ENCODE measurements at regions not wholly inside any gene's neighbourhood (a gene's known extent, or its start where the extent isn't known, plus 50 kb on each side); places are given as distances from the start of the nearest gene placed in this dataset.
"Not testable (repeated sequence)": the region's sequence is repeated elsewhere in the genome, so short reads cannot be mapped to it uniquely, and the experiment has no call there.

- no peak for DNase-seq
Observed at GRCh38 chr5:124538931-124539330, 207.5 kb downstream of the ZNF608 start.

- DNase-seq, result no peak
Observed at GRCh38 chr5:124538191-124538590, 208.2 kb downstream of the ZNF608 start.

DNA sequence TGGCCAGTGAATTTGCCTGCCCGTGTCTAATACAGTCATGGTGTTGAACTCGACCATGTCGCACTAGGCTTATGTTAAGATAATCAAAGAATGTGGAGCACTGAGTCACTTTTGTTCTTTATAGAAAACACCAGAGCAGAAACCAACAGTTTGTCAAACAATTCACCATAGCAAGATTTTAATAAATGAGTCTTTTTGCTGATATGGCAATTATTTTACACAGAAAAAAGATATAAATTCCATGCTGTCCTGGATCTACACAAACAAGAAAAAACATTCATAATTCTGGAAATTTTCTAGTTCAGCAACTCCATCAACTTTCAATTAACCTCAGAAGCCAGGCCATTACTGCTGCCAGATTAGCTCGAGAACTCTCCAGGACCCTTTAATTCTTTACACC is 208.9 kb downstream of the ZNF608 start:
- no peak for DNase-seq

DNA sequence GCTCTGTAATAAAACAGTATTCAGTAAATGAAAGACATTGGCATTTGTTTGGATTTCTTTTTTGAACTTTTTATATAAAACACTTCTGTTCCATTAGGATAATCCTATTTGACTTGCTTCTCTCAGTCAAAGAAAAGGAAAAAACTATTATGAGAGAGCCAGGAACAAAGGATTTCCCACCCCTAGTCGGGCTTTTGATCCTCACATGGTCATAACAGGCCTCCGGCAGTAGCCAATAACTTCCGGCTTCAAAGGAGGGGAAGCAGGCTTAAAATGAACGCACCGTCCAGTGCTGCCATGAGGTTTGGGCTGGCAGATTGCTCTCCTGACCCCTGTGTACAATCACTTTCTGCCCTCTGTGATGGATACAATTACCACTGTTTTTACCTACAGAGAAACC is 209.3 kb downstream of the ZNF608 start:
- DNase-seq, result no peak

- DNase-seq, result no peak
Observed at GRCh38 chr5:124536333-124536732, 210.1 kb downstream of the ZNF608 start.

DNA sequence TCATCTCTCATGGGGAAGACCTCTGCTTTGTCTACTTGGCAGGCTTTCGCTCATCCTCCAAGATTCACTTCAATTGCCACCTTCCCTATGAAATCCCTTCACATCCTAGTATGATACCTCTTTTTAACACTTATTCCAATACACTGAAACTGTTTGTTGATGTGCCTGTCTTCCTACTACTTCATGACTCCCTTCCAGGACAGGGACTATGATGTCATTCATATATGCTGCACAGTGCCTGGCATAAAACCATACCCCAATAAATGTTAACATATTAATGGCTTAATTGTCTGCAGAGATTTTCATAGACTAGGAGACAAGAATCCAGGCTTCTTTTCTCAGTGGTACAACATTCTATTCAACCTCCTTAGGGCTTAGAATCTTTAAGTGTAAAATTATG is 215.5 kb downstream of the ZNF608 start:
- DNase-seq, result no peak

GRCh38 chr5:124528838-124529237 is 217.6 kb downstream of the ZNF608 start:
- no peak for DNase-seq

DNA sequence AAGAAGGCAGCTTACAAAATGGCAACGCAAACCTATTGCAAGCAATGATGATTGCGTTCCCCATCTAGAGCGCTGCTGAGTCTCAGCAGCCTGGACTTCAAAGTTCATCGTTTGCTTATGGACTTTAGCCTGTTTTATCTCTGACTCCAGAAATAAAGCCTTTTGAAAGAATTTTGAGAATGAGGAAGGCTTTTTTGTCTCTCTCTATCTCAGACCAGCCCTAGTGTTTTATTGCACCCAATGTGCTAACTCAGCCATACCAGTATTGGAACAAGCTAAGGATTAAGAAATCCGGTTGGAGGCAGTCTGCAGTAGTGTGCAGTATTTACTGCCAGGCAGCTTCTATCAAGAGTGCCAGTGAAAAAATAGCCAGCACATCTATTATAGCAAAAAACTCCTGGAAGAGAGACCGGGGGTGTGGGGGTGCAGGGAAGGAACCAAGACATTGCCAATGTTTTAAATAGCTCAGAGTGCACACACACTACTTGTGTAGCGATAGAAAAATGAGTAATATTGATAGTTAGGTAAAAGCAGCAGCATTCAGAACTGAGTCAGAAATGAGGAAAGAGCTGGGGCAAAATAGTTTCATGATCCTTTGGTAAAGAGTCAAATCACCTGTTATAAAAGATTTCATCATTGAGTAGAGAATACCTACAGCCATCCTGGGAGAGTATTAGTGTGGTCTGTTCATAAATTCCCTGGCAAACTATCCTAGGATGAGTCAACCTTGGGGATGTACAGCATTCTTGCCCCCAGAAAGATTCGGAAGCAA is 219.0 kb downstream of the ZNF608 start:
- DNase-seq, result no peak

- not testable (repeated sequence) for DNase-seq
Observed at GRCh38 chr5:124526079-124526478, 220.4 kb downstream of the ZNF608 start.

DNA sequence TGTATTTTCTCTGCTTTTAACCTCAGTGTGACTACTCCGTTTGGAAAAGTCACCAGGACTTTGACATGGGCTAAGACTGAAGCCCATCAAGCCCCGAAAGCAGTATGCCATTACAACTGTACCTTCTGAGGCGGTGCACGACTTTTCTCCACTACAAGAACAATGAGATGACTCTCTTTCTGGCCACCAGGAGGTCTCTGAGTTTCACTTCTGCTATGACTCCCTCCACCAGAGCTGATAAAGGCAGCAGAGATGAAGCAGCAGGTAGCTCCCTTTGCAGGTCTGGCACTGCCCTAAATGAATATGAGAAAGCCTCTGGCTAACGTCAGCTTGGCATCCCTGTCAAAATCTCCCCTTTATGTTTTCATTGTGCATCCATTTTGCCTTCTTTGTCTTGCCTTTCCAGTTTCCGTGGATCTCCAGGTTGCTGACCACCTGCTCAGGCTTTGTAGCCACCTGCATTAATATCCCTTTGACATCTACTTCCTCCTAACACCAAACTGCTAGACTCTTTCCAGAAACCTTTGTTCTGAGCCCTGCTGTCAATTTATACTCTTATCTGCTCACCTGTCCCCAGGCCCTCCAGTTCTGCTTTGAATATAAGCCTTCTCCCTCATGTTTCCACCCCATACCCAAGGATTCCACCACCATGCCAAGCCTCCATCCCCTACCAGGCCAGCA is 221.7 kb downstream of the ZNF608 start:
- DNase-seq, result peak in 1 of 2 donors; percentile 36

GRCh38 chr5:124523897-124524296 is 222.5 kb downstream of the ZNF608 start:
- no peak for DNase-seq

DNA sequence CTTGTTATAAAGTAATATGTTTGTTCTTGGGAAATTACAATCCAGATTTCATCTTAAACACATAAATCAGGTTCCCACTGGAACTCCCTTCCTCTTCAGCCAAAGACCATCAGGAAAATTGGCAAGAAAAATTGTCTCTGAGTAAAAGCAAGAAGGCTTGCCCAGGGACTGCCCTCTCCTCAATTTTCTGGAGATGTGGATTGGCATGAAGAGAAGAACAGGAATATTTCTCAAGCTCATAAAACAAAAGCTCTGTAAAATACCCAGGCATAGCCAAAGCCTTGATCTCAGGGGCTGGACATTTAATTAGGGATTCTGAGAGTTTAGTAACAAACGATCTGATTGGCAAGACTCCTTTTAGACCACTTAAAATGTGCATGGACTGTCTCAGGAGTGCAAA is 223.4 kb downstream of the ZNF608 start:
- DNase-seq, result no peak

DNA sequence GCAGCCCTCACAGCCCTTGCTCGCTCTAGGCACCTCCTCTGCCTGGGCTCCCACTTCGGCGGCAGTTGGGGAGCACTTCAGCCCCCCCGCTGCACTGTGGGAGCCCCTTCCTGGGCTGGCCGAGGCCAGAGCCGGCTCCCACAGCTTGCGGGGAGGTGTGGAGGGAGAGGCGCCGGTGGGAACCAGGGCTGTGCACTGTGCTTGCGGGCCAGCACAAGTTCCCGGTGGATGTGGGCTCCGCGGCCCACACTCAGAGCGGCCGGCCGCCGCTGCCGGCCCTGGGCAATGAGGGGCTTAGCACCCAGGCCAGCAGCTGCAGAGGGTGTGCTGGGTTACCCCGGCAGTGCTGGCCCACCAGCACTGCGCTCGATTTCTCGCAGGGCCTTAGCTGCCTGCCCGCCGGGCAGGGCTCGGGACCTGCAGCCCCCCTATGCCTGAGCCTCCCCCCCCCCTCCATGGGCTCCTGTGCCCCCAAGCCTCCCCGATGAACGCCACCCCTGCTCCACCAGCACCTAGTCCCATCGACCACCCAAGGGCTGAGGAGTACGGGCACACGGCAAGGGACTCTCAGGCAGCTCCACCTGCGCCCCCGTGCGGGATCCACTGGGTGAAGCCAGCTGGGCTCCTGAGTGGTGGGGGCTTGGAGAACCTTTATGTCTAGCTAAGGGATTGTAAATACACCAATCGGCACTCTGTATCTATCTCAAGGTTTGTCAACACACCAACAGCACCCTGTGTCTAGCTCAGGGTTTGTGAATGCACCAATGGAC is 224.8 kb downstream of the ZNF608 start:
- no peak for DNase-seq

DNA sequence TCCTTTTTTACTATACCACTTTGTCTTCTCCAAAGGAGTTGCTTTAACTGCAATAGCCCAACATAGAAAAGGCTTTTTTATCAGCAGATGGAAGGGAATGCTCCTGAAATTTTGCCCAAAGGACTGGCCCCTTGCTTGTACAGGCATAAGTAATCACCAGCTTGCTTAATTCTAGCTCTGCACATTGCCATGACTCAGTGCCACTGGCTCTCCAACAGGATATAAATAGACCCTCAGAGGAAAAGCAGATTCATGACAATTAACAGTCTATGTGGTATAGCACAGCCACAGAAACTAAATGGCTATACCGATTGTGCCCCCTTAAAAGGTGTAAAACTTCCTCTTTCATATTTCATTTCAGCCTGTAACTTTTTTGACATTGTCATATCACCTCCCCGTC is 227.0 kb downstream of the ZNF608 start:
- DNase-seq, result no peak

DNA sequence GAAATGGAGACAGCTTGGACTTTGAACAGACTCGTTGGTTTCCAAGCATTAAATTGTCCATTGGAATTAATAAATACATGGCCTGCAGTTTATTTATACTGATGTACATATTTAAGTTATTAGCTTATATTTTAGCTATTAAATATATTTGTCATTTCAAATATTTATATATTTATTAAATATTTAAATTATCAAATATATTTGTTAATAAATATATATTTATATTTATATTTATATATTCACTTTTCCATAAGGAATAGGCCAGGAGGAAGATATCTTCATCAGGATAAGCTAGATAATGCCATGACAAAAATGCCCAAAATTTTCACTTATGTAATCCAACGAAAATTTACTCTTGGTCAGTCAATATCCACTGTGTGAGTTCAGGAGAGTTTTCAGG is 229.9 kb downstream of the ZNF608 start:
- no peak for DNase-seq

DNA sequence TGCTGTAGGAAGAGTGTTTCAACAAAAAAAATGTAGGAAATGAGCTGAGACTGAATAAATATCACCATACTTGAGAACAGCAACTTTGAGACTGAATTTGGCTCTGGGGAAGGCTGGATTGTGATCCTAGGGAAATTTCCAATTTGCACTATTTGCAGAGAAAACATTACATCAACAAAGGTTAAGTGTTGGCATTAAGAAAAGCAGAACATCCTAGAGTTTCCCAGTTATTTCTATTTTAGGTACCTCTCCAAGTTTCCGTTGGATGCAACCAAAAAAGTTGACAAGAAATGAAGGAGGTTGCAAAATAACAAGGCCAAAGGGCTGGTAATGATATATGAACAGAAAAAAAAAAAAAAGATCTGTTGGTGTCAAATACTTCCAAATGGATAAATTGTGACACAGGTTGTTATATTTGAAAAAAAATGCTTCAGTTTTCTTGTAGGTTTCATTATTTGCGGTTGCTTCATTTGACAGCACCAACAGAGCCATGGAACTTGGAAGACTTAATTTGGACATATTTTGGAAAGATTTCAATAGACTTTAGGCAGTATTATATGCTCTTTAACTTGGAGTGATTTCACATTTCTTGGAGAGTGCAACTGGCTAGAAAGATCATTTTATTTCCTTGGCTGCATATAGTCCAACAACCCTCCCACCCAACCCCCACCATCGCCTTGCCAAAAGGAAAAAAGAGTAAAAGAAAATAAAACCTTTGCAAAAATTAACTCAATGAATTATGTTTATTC is 230.8 kb downstream of the ZNF608 start:
- no peak for DNase-seq

GRCh38 chr5:124514956-124515355 is 231.5 kb downstream of the ZNF608 start:
- no peak for DNase-seq

GRCh38 chr5:124512952-124513632 is 233.3 kb downstream of the ZNF608 start:
- DNase-seq, result no peak

DNA sequence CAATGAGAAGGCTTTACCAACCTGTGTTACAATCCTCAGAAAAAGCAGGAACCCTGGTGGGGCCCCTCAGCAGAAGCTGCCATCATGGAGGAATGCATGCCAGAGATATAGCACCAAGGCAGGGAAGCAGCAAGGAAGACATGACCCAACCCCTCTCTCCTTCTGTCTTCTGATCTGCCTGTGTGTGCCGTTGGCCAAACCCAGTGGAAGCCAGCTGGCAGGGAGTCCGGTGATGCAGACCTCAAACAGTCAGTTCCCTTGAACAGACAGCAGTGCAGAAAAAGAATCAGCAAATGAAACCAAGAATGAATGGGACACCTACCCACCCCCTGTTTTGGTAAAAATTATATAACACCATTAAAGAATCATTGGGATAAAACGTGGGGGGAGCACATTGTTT is 234.2 kb downstream of the ZNF608 start:
- no peak for DNase-seq

DNA sequence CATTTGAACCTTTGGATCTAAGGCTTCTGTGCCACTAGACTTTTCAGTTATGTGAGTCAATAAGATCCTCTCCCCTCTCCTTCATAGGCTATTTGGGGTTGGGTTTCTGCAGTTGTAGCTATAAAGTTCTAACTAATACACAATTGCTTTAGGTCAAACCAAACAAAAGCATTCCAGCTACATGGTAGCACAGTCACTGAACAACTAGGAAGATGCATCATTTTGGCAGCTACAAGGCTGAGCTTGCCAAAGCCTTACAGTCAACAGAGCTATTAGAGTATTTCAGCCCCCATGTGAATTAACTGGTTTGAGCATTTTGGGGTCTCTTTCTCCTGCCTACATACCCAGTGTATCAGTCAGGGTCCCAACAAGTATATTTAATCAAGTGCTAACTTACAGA is 234.6 kb downstream of the ZNF608 start:
- DNase-seq, result no peak

GRCh38 chr5:124507688-124508087 is 238.8 kb downstream of the ZNF608 start:
- no peak for DNase-seq
